Nephron (organoid): ENCODE measurements at regions not wholly inside any gene's neighbourhood (a gene's known extent, or its start where the extent isn't known, plus 50 kb on each side); places are given as distances from the start of the nearest gene placed in this dataset.

Experiments
- H3K27ac Mint-ChIP-seq, 3 experiments: 2 replicates each; pipeline ENCODE4 v1.8.0; 2020; ENCODE audit warnings: mixed read lengths in 3 of 3, mild to moderate bottlenecking in 2 of 3, moderate library complexity in 1 of 3
- H3K27me3 Mint-ChIP-seq: 2 replicates; pipeline ENCODE4 v1.8.0; 2021; ENCODE audit warnings: low read depth, mild to moderate bottlenecking, moderate library complexity, mixed read lengths
- H3K36me3 Mint-ChIP-seq: 2 replicates; pipeline ENCODE4 v1.8.0; 2020; ENCODE audit warnings: low read depth, mixed read lengths
- H3K4me1 Mint-ChIP-seq: 2 replicates; pipeline ENCODE4 v1.8.0; 2020; ENCODE audit warnings: mixed read lengths
- H3K4me3 Mint-ChIP-seq, 3 experiments: 2 replicates each; pipeline ENCODE4 v1.8.0; 2020; ENCODE audit warnings: mild to moderate bottlenecking in 3 of 3, mixed read lengths in 3 of 3, moderate library complexity in 2 of 3
- H3K9me3 Mint-ChIP-seq: 2 replicates; pipeline ENCODE4 v1.8.0; 2020; ENCODE audit warnings: mixed read lengths
- CTCF ChIP-seq, 3 experiments: fragments of 200-600 bp; sonication (generic); IDR thresholded peaks; one replicate each; pipeline ENCODE4 v1.5.0; 2021; ENCODE audit warnings: antibody characterized with exemption in 3 of 3; ENCODE audit not compliant: unreplicated experiment in 3 of 3

- no peaks in the 10 kb centered on the region for H3K36me3 Mint-ChIP-seq
Observed at GRCh38 chr5:43785198-43785597, 182.2 kb downstream of the NNT start.

GRCh38 chr5:43780586-43780985, 177.6 kb downstream of the NNT start:
- Mint-ChIP-seq H3K27me3 (no peaks in the 10 kb centered on the region), H3K4me3 (no peak overlapping the region), H3K9me3 (peaks cover 7% of the 10 kb centered on the region), H3K36me3 (no peaks in the 10 kb centered on the region), H3K4me1 (no peaks in the 10 kb centered on the region), H3K27ac (no peak overlapping the region)
- no peak for TF ChIP-seq CTCF (IDR thresholded peaks at IDR 0.05; ENCODE audit: unreplicated experiment in 3 of 3)

More at GRCh38 chr5:43785198-43785597, 182.2 kb downstream of the NNT start:
- H3K9me3 Mint-ChIP-seq = peaks cover 15% of the 10 kb centered on the region
- no peaks in the 10 kb centered on the region for H3K27me3 Mint-ChIP-seq
- no peak for TF ChIP-seq CTCF (IDR thresholded peaks at IDR 0.05; ENCODE audit: unreplicated experiment in 3 of 3)
- H3K4me3 Mint-ChIP-seq = no peak overlapping the region
- H3K27ac Mint-ChIP-seq = no peak overlapping the region
- no peaks in the 10 kb centered on the region for H3K4me1 Mint-ChIP-seq

GRCh38 chr5:43774881-43775399, 172.0 kb downstream of the NNT start:
- Mint-ChIP-seq H3K27ac (no peak overlapping the region), H3K9me3 (peaks cover 7% of the 10 kb centered on the region), H3K4me3 (no peak overlapping the region), H3K36me3 (no peaks in the 10 kb centered on the region), H3K27me3 (no peaks in the 10 kb centered on the region), H3K4me1 (peaks cover 12% of the 10 kb centered on the region)
- TF ChIP-seq CTCF (IDR thresholded peaks at IDR 0.05; ENCODE audit: unreplicated experiment in 3 of 3) = no peak

- Mint-ChIP-seq H3K4me3 (no peak overlapping the region), H3K4me1 (peaks cover 19% of the 10 kb centered on the region), H3K27ac (peak overlapping the region in 1 of 3 experiments; percentile 43), H3K9me3 (peaks cover 7% of the 10 kb centered on the region), H3K27me3 (no peaks in the 10 kb centered on the region), H3K36me3 (no peaks in the 10 kb centered on the region)
- no peak for TF ChIP-seq CTCF (IDR thresholded peaks at IDR 0.05; ENCODE audit: unreplicated experiment in 3 of 3)
Observed at GRCh38 chr5:43773478-43773844, 170.5 kb downstream of the NNT start.

GRCh38 chr5:43772764-43773477, 169.9 kb downstream of the NNT start:
- TF ChIP-seq CTCF (IDR thresholded peaks at IDR 0.05; ENCODE audit: unreplicated experiment in 3 of 3) = no peak

GRCh38 chr5:43772458-43772763, 169.4 kb downstream of the NNT start:
- Mint-ChIP-seq H3K9me3 (peaks cover 1% of the 10 kb centered on the region), H3K27me3 (no peaks in the 10 kb centered on the region)

More at GRCh38 chr5:43772764-43773477, 169.9 kb downstream of the NNT start:
- Mint-ChIP-seq H3K36me3 (no peaks in the 10 kb centered on the region), H3K4me1 (peaks cover 19% of the 10 kb centered on the region), H3K4me3 (no peak overlapping the region), H3K27me3 (no peaks in the 10 kb centered on the region), H3K27ac (peak overlapping the region in 2 of 3 experiments; percentile 28 to 43), H3K9me3 (peaks cover 3% of the 10 kb centered on the region)

More at GRCh38 chr5:43772458-43772763, 169.4 kb downstream of the NNT start:
- Mint-ChIP-seq H3K36me3 (no peaks in the 10 kb centered on the region), H3K4me1 (peaks cover 19% of the 10 kb centered on the region), H3K27ac (peak overlapping the region in 2 of 3 experiments; percentile 28 to 43), H3K4me3 (no peak overlapping the region)
- TF ChIP-seq CTCF (IDR thresholded peaks at IDR 0.05; ENCODE audit: unreplicated experiment in 3 of 3) = no peak
